OCI-LY7 (cell line): ENCODE measurements at regions not wholly inside any gene's neighbourhood (a gene's known extent, or its start where the extent isn't known, plus 50 kb on each side); places are given as distances from the start of the nearest gene placed in this dataset.

ENCODE experiments used
- BruUV-seq: library from RNA; stranded (reverse); fragments of 400-500 nt; replicated peaks from 2 replicates; lab custom pipeline; 2021; lab: Mats Ljungman, UMichigan
- CTCF ChIA-PET: fragments of 300-600 bp; sonication (Branson Sonifier 250); formaldehyde crosslinking; loops from one replicate; lab custom pipeline; 2022; ENCODE audit warnings: antibody characterized with exemption; ENCODE audit not compliant: unreplicated experiment; lab: Charles Lee
- POLR2A ChIA-PET: fragments of 300-600 bp; sonication (Branson Sonifier 250); formaldehyde crosslinking; loops from one replicate; lab custom pipeline; 2022; ENCODE audit warnings: antibody characterized with exemption; lab: Charles Lee
- DNase-seq: peaks from one replicate; pipeline ENCODE4 v3.0.0-alpha.2; 2015; ENCODE audit warnings: low spot score
- H2AFZ ChIP-seq: fragments of 200-600 bp; sonication (generic), shearing (Covaris generic); 2 replicates; pipeline ENCODE4 v1.6.1; 2014; ENCODE audit warnings: mild to moderate bottlenecking, antibody characterized with exemption, low read length, moderate library complexity
- H3K27ac ChIP-seq: fragments of 200-600 bp; sonication (generic); 2 replicates; pipeline ENCODE4 v1.5.1; 2014; ENCODE audit warnings: mixed run types, low read depth, mild to moderate bottlenecking, moderate library complexity, low read length, inconsistent platforms; ENCODE audit not compliant: poor library complexity, severe bottlenecking
- H3K36me3 ChIP-seq: fragments of 200-600 bp; sonication (generic); 2 replicates; pipeline ENCODE4 v1.6.1; 2014; ENCODE audit warnings: mild to moderate bottlenecking, antibody characterized with exemption, low read length, moderate library complexity, mixed read lengths; ENCODE audit not compliant: insufficient read depth
- H3K4me1 ChIP-seq: fragments of 200-600 bp; sonication (generic); 2 replicates; pipeline ENCODE4 v1.5.1; 2014; ENCODE audit warnings: mild to moderate bottlenecking, low read length; ENCODE audit not compliant: insufficient read depth, poor library complexity, severe bottlenecking
- H3K4me2 ChIP-seq: fragments of 200-600 bp; sonication (generic); 2 replicates; pipeline ENCODE4 v1.6.1; 2014; ENCODE audit warnings: mild to moderate bottlenecking, low read length
- H3K4me3 ChIP-seq: fragments of 200-600 bp; sonication (generic); 2 replicates; pipeline ENCODE4 v1.5.1; 2014; ENCODE audit warnings: mild to moderate bottlenecking, low read depth, low read length; ENCODE audit not compliant: poor library complexity, severe bottlenecking
- H3K79me2 ChIP-seq: fragments of 200-600 bp; sonication (generic); 2 replicates; pipeline ENCODE4 v1.6.1; 2016; ENCODE audit warnings: low read depth, mild to moderate bottlenecking, low read length, moderate library complexity, mixed read lengths; ENCODE audit not compliant: insufficient read depth
- H3K9me2 ChIP-seq: fragments of 200-600 bp; sonication (generic); 2 replicates; pipeline ENCODE4 v1.6.1; 2016; ENCODE audit warnings: mild to moderate bottlenecking, low read length, mixed read lengths; ENCODE audit not compliant: insufficient read depth
- H3K9me3 ChIP-seq: fragments of 200-600 bp; sonication (generic); 2 replicates; pipeline ENCODE4 v1.6.1; 2014; ENCODE audit warnings: mild to moderate bottlenecking, mixed run types, low read length, mixed read lengths
- H4K20me1 ChIP-seq: fragments of 200-600 bp; sonication (generic); 2 replicates; pipeline ENCODE4 v1.6.1; 2014; ENCODE audit warnings: mild to moderate bottlenecking, antibody characterized with exemption, low read length, moderate library complexity, mixed read lengths; ENCODE audit not compliant: insufficient read depth
- EZH2phosphoT487 ChIP-seq: fragments of 200-600 bp; sonication (generic); IDR thresholded peaks from 2 replicates; pipeline ENCODE4 v1.6.1; 2018; ENCODE audit warnings: low read depth, borderline replicate concordance, mild to moderate bottlenecking, mixed run types, antibody characterized with exemption, low read length, moderate library complexity, mixed read lengths
- intact Hi-C: fragments of 100-400 bp; cut with micrococcal nuclease; formaldehyde crosslinking; loops from one replicate; pipeline ENCODE4 v1.10.0; 2022; ENCODE audit not compliant: unreplicated experiment
- TF ChIP-seq, protein P1 (sequence below): fragments of 200-600 bp; sonication (generic); conservative IDR thresholded peaks from 2 replicates; pipeline ENCODE4 v1.5.1; 2014; ENCODE audit warnings: mild to moderate bottlenecking, antibody characterized with exemption, low read length, moderate library complexity, mixed read lengths

GRCh38 chr3:180282386-180282785 lies 245.6 kb upstream of the PEX5L start:
- peaks cover 12% of the 10 kb centered on the region for H3K4me1 ChIP-seq
- no peaks in the 10 kb centered on the region for H3K9me3 ChIP-seq
- CTCF ChIA-PET: no interaction called here
- no peaks in the 10 kb centered on the region for H3K79me2 ChIP-seq
- no peaks in the 10 kb centered on the region for H4K20me1 ChIP-seq
- DNase-seq: no peak
- intact Hi-C loops: no loop called here
- H3K27ac ChIP-seq: no peak overlapping the region
- no peak overlapping the region for H3K4me2 ChIP-seq
- TF ChIP-seq, protein P1, sequence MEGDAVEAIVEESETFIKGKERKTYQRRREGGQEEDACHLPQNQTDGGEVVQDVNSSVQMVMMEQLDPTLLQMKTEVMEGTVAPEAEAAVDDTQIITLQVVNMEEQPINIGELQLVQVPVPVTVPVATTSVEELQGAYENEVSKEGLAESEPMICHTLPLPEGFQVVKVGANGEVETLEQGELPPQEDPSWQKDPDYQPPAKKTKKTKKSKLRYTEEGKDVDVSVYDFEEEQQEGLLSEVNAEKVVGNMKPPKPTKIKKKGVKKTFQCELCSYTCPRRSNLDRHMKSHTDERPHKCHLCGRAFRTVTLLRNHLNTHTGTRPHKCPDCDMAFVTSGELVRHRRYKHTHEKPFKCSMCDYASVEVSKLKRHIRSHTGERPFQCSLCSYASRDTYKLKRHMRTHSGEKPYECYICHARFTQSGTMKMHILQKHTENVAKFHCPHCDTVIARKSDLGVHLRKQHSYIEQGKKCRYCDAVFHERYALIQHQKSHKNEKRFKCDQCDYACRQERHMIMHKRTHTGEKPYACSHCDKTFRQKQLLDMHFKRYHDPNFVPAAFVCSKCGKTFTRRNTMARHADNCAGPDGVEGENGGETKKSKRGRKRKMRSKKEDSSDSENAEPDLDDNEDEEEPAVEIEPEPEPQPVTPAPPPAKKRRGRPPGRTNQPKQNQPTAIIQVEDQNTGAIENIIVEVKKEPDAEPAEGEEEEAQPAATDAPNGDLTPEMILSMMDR: no peak
- TF ChIP-seq EZH2phosphoT487: no peak
- POLR2A ChIA-PET: interaction anchor here (1.4 to 1.8 kb wide), 2 partner anchors 10 to 21 kb away, joined by 5 to 6 read pairs; no protein-coding TSS in a partner anchor
- H2AFZ ChIP-seq: no peak overlapping the region
- no peaks in the 10 kb centered on the region for H3K9me2 ChIP-seq
- no TSS peak for BruUV-seq
- no peaks in the 10 kb centered on the region for H3K36me3 ChIP-seq
- no peak overlapping the region for H3K4me3 ChIP-seq

DNA sequence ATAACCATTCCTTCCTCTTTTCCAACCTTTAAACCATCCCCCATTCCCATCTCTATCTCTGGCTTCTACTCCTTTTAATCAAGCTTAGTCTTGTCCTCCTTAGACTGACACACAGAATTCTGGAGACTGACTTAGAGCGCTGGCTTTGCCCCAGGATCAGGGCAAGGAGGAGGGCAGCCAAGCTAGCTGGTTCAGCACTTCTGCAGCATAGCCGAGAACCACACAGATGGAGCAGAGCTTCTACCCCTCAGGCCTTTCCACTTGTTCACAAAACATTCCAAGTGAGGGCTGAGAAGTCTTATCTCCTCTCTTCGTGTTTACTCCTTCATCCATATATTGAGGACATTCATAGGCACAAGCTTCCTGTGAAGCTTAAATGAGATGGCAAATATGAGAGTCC lies 246.5 kb upstream of the PEX5L start:
- intact Hi-C loops: no loop called here
- Histone ChIP-seq H3K9me2 (no peaks in the 10 kb centered on the region), H4K20me1 (no peaks in the 10 kb centered on the region), H3K36me3 (no peaks in the 10 kb centered on the region), H3K4me3 (no peak overlapping the region), H3K4me1 (peaks cover 9% of the 10 kb centered on the region), H3K27ac (no peak overlapping the region), H3K79me2 (no peaks in the 10 kb centered on the region), H3K9me3 (no peaks in the 10 kb centered on the region), H3K4me2 (no peak overlapping the region), H2AFZ (no peak overlapping the region)
- TF ChIP-seq, protein P1: no peak
- no peak for DNase-seq
- CTCF ChIA-PET: no interaction called here
- POLR2A ChIA-PET: interaction anchor here (1.4 to 1.8 kb wide), 2 partner anchors 10 to 20 kb away, joined by 5 to 6 read pairs; no protein-coding TSS in a partner anchor
- BruUV-seq: no TSS peak

- intact Hi-C loops: no loop called here
Measured at GRCh38 chr3:180284331-180285110, 247.8 kb upstream of the PEX5L start.

More at GRCh38 chr3:180284331-180285110, 247.8 kb upstream of the PEX5L start:
- no peak for TF ChIP-seq EZH2phosphoT487
- TF ChIP-seq, protein P1: no peak
- no peak overlapping the region for H3K27ac ChIP-seq
- CTCF ChIA-PET: no interaction called here
- no peak overlapping the region for H3K4me2 ChIP-seq
- no peak overlapping the region for H3K4me3 ChIP-seq
- no peaks in the 10 kb centered on the region for H3K9me2 ChIP-seq
- no peaks in the 10 kb centered on the region for H3K79me2 ChIP-seq
- no peaks in the 10 kb centered on the region for H3K9me3 ChIP-seq
- H3K36me3 ChIP-seq: no peaks in the 10 kb centered on the region
- H3K4me1 ChIP-seq: no peaks in the 10 kb centered on the region
- BruUV-seq: no TSS peak
- no peaks in the 10 kb centered on the region for H4K20me1 ChIP-seq
- H2AFZ ChIP-seq: no peak overlapping the region
- DNase-seq: no peak
- POLR2A ChIA-PET: interaction anchor here (0.6 to 1.6 kb wide), 3 partner anchors 11 to 1410 kb away, joined by 3 to 6 read pairs (median 3); no protein-coding TSS in a partner anchor
